C1 segment of cervical spinal cord (tissue), 14 donors: ENCODE measurements at regions not wholly inside any gene's neighbourhood (a gene's known extent, or its start where the extent isn't known, plus 50 kb on each side); places are given as distances from the start of the nearest gene placed in this dataset.
"Not testable (repeated sequence)": the region's sequence is repeated elsewhere in the genome, so short reads cannot be mapped to it uniquely, and the experiment has no call there.

ENCODE experiments used
- DNase-seq, 14 donors: peaks; one replicate each; lab custom pipeline; 2025; lab: John Stamatoyannopoulos, UW

- DNase-seq, result no peak
Measured at GRCh38 chr7:142442396-142442795, 184.5 kb upstream of the PRSS58 start.

GRCh38 chr7:142440906-142441411, 183.1 kb upstream of the PRSS58 start:
- DNase-seq, result no peak

DNA sequence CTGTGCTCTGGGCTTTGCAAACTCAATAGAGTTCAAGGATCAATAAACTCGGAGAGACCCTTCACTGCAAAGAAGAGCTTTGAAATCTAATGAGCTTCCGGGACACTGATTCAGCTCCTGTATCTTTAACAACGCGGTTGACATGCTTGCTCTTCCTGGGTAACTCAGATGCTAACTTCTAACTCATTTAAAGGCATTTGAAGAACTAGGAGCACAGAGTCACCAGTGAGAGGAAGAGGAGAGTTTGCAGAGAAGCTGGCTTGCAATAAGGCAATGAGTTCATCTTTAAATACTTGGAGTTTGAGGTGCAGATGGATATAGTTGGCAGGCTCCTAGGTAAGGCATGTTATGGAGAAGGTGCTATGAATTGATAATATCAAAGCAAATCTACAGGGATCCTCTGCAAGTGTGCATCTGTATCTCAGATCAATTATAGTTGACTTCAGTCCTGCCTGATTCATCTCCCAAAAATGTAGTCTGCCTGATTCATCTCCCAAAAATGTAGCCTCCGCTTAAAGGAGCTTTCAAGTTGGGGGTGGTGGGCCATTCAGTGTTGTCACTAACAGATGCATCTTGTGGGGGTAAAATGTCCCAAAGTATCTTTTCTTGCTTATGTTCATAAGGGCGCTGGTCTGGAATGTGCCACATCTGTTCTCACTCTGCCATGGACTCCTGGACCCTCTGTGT, 182.5 kb upstream of the PRSS58 start:
- no peak for DNase-seq

GRCh38 chr7:142439739-142440138, 181.9 kb upstream of the PRSS58 start:
- no peak for DNase-seq

GRCh38 chr7:142438923-142439515, 181.2 kb upstream of the PRSS58 start:
- no peak for DNase-seq

DNA sequence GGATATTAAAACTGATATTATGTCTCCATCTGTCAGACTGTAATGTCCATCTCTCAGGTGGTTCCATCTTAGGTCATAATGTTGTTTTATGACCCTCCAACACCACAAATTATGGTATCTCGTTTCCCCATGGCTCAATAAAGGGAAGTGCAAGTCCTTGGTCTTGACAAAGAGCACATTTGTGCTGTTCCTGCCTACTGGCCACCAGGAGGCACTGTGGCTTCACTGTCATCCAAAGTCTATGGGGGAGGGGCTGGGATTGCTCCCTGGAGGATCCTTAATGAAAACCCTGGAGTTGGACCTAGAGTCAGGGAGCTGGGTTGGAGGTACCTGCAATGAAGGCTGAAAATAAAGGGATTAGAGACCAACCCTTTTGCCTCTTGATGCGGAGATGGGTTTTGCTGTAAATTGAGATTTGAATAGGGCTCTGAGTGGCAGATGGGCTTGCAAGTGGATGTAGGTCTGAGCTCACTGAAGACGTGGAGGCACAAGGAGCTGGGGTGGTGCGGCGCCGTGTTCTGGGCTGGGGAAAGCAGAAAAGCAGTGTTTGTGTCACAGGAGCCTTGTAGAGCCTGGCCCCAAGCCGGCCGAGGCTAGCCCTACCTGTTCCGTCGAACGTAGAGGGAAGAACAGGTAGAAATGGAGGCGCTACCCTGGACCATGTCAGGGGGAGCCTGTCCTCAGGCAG, 180.5 kb upstream of the PRSS58 start:
- DNase-seq, result peak in 4 of 14 donors; percentile 6 to 20 (median 18)

DNA sequence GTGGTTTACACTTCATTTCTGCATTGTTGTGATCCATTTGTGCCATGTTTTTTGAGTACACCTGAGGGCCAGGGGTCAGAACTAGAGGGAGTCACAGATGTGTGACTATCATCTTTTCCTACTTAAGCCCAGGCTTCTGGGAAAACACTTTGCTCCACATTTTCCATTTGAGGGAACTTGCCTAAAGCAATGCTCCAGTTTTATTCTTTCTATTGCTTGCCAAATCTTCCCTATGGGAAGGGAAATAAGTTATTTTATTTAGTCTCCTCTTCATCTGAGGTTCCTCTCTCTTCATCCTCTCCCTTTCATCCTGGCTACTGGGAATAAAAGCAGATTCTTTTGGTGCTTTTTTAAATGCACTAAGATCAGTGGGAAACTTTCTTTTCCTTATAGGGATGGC, 179.9 kb upstream of the PRSS58 start:
- no peak for DNase-seq

DNA sequence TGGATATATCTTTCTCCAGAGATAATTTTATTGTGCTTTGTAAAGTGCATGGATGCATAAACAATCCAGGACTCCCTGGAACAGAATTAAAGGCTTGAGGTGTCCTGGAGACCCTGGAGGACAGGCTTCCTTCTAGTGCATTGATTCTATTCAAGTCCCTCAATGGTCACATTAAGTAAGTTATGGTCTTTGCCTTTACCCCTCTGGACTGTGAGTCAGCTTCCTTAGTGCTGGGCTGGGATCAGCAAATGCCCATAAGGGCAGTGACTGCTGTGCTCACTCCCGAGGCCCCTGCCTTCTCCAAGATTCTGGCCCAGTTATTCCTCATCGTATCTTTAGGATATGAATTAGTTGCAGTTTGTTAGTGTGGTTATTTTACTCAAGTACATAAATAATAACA, 178.7 kb upstream of the PRSS58 start:
- no peak for DNase-seq

- DNase-seq, result not testable (repeated sequence)
Measured at GRCh38 chr7:142435606-142436005, 177.7 kb upstream of the PRSS58 start.

DNA sequence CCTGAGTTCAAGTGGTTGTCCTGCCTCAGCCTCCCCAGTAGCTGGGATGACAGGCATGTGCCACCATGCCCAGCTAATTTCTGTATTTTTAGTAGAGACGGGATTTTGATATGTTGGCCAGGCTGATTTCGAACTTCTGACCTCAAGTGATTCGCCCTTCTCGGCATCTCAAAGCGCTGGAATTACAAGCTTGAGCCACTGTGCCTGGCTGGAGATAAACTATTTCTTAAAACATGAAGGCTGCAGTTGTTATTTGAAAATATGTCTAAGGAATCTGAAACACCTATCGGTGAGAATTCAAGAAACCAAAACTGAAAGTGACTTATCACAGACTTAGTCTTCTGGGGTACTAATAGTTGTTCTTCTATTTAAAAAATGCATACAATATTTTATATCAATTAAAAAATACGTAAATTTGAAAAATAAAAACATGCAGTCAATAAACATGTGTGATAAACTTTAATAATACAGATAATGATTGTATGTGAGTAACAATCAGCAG, 176.9 kb upstream of the PRSS58 start:
- no peak for DNase-seq

- not testable (repeated sequence) for DNase-seq
Measured at GRCh38 chr7:142434133-142434532, 176.3 kb upstream of the PRSS58 start.

GRCh38 chr7:142432377-142432776, 174.5 kb upstream of the PRSS58 start:
- DNase-seq, result no peak

DNA sequence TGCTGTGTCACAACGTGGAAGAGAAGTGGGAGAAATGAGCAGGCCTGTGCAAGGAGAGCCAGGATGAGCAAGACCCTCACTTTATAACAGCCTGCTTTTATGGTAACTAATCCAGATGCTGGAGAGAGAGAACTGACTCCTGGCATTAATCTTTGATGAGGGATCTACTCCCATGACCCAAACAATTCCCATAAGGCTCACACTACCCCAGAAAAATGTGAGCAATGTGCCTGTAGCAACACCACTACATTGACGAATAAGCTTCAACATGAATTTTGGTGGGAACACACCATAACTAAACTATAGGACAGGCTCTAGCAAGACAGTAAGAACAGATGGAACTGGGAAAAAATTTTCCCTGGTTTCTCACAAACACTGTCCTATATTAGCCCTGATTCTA, 173.6 kb upstream of the PRSS58 start:
- DNase-seq, result no peak

DNA sequence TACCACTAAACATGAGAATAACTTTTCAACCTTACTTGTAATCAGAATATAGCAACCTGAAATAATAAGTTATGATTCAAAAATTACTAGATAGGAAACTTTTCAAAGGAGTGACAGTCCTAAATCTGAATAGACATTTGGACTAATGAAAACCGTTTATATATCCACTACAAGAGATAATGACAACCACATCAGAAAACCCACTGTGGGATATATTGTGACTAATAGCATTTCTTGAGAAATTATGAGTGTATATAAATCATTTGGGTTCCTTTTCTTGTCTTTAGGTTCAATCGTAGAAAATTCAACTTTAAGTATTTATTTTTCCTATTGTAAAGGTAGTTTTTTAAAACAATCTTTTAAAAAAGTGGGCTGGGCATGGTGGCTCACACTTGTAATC, 170.2 kb upstream of the PRSS58 start:
- no peak for DNase-seq

DNA sequence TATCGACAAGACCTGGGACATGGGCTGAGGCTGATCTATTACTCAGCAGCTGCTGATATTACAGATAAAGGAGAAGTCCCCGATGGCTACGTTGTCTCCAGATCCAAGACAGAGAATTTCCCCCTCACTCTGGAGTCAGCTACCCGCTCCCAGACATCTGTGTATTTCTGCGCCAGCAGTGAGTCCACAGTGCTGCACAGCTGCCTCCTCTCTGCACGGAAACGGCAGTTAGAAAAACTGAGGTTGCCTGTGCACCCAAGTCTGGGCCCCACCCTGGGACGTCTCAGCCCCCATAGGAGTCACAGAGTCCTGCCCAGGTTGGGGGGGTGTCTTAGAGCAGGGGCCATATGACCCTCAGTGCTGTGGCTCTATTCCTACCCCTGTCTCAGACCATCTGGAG, 167.4 kb upstream of the PRSS58 start:
- DNase-seq, result no peak

DNA sequence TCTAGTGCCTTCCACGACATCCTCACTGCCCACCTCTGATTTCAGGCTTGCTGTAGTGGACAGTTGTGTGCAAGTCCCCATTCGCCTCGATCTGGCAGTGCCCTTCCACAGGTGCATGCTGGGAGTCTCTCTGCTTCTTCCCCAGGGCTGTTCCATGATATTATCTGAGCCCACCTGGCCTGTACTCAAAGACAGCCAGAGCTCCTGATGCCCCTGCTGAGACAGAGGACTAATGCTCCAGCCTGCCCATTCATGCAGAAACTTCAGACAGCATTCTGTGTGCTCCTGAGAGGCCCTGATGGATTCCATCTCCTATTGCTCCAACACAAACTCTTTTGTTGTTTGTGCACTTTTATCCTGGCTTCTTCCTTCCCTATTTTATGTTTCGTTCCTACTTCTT, 164.8 kb upstream of the PRSS58 start:
- no peak for DNase-seq

DNA sequence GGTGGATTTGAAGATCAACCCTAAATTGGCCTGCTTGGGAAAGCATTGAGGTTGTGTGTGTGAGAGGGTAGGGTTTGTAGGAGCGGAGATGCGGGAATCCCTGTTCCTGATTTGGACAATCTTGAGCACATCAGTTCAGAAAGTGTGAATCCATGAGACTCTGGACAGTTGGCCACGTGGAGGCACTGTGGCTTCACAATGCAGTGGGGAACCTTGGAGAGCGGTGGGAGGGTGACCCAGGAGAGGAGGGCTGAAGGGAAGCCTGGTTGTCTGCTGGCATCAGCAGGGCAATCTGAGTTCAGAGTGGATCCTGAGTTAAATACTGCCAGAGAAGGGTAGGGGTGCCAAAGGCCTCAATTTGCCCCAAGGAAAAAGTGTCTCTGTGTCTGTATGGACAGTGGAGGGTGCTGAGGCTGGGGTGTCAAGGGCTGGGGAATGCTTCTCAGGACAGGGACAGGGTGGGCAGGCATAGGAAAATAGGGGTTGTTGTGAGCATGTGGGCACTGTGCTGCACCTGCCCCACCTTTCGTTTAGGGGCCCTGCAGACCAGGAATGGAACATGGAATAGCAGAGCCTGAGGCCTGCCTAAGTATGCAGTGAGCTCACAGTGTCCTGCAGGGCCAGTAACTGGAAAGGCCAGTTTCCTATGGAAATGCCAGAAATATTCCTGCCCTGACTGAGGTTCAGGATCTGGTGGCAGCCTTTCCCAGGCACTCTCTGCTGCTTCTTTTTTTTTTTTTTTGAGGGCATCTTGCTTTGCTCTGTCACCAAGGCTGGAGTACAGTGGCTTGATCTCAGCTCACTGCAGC, 162.9 kb upstream of the PRSS58 start:
- no peak for DNase-seq

GRCh38 chr7:142418326-142418725, 160.5 kb upstream of the PRSS58 start:
- no peak for DNase-seq

- no peak for DNase-seq
Measured at GRCh38 chr7:142414915-142415314, 157.1 kb upstream of the PRSS58 start.

DNA sequence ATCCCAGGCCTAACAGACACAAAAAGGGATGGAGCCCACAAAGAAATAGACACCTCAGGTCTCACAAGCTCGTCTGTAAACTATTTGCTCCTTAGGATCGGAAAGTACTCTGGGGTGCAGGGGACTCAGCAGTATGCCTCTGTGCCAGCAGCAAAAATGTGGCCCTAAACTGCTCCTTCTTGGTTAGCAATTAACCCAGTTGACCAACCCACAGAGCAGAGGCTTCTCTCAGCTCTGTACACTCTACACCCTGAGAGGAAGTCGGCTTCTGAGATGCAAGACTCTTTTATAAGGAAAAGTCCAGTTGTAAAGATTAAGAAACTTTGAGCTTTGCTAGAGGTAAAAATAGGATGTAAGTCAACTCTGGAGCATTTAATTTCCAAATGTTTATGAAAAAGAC, 156.3 kb upstream of the PRSS58 start:
- no peak for DNase-seq

DNA sequence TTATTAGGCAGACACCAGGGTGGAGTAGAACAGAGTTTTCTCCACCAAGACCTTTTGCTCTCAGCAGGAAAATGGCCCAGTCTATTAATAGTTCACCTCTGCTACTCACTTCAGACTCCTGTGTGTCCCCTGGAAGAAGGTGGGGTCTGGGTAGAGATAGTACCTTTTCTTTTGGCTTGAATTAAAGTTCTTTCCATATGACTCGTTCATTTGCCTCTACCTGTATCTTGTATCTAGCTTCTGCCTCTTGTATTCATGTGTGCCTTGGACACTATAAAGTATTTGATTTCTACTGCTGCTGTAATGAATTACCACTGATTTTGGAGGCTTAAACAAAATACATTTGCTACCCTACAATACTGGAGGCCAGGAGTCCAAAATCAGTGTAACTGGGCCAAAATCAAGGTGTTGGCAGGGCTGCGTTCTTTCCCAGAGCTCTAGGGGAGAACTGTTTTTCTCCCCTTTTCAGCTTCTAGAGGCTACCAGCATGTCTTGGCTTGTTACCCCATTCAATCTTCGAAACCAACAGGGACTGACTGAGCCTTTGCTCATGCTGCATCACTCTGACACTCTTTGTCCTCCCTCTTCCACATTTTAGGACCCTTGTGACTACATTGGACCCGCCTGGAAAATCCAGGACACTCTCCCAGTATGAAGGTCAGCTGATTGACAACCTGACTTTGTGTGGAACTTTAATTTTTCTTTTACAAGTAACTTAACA, 155.6 kb upstream of the PRSS58 start:
- no peak for DNase-seq
